G401 (cell line): ENCODE measurements at regions not wholly inside any gene's neighbourhood (a gene's known extent, or its start where the extent isn't known, plus 50 kb on each side); places are given as distances from the start of the nearest gene placed in this dataset.

Experiments
- DNase-seq: peaks from one replicate; pipeline ENCODE4 v3.0.0-alpha.2; 2015; ENCODE audit warnings: low spot score
- in situ Hi-C: cut with HindIII; loops from 2 replicates; pipeline ENCODE4 v1.10.0; 2016; ENCODE audit warnings: low sequenced_read_pairs, mixed read lengths

- in situ Hi-C loops = no loop called here
- no peak for DNase-seq
Measured at GRCh38 chr7:114050571-114050970, 131.8 kb upstream of the PPP1R3A start.

GRCh38 chr7:114048386-114049235, 129.8 kb upstream of the PPP1R3A start:
- in situ Hi-C loops = no loop called here
- no peak for DNase-seq

- in situ Hi-C loops = no loop called here
- DNase-seq = no peak
Measured at GRCh38 chr7:114047889-114048288, 129.1 kb upstream of the PPP1R3A start.

- DNase-seq = no peak
- in situ Hi-C loops = no loop called here
Measured at GRCh38 chr7:114033475-114033874, 114.7 kb upstream of the PPP1R3A start.

GRCh38 chr7:114026486-114027089, 107.8 kb upstream of the PPP1R3A start:
- in situ Hi-C loops = no loop called here

GRCh38 chr7:114021135-114021534, 102.3 kb upstream of the PPP1R3A start:
- in situ Hi-C loops = no loop called here

More at GRCh38 chr7:114026486-114027089, 107.8 kb upstream of the PPP1R3A start:
- peak; percentile 57 for DNase-seq

GRCh38 chr7:114008696-114009095, 89.9 kb upstream of the PPP1R3A start:
- in situ Hi-C loops = no loop called here
- no peak for DNase-seq

More at GRCh38 chr7:114021135-114021534, 102.3 kb upstream of the PPP1R3A start:
- no peak for DNase-seq

- in situ Hi-C loops = no loop called here
Measured at GRCh38 chr7:114007386-114007785, 88.6 kb upstream of the PPP1R3A start.

GRCh38 chr7:113998934-113999333, 80.1 kb upstream of the PPP1R3A start:
- in situ Hi-C loops = no loop called here
- DNase-seq = no peak

More at GRCh38 chr7:114007386-114007785, 88.6 kb upstream of the PPP1R3A start:
- no peak for DNase-seq

GRCh38 chr7:113996405-113996804, 77.6 kb upstream of the PPP1R3A start:
- in situ Hi-C loops = no loop called here
- DNase-seq = no peak

- in situ Hi-C loops = no loop called here
- no peak for DNase-seq
Measured at GRCh38 chr7:113986216-113986615, 67.4 kb upstream of the PPP1R3A start.

GRCh38 chr7:113976508-113976907, 57.7 kb upstream of the PPP1R3A start:
- DNase-seq = no peak
- in situ Hi-C loops = no loop called here

- in situ Hi-C loops = no loop called here
- no peak for DNase-seq
Measured at GRCh38 chr7:113968713-113969112, 49.9 kb upstream of the PPP1R3A start.
